Heart left ventricle (tissue), 13 donors: ENCODE measurements at regions not wholly inside any gene's neighbourhood (a gene's known extent, or its start where the extent isn't known, plus 50 kb on each side); places are given as distances from the start of the nearest gene placed in this dataset.

Experiments
- CTCF ChIP-seq, 12 donors: fragments of 200-600 bp; sonication (generic) in 4 of 12; IDR thresholded peaks; one replicate each; pipeline versions ENCODE4 v1.5.0 to v1.8.0; 2018 to 2022; ENCODE audit warnings: antibody characterized with exemption in 12 of 12, mild to moderate bottlenecking in 5 of 12
- POLR2A ChIP-seq, 2 donors: fragments of 450-650 bp; IDR thresholded peaks; one replicate each; pipeline ENCODE4 v1.6.1; 2017; ENCODE audit warnings: antibody characterized with exemption in 2 of 2, mild to moderate bottlenecking in 2 of 2, moderate library complexity in 2 of 2
- donor health status: ischemic (EF 13 %, LVEDD 7.1; RV severe dilation, severe dysfunction).
- donor health status: DM: no; HTN: yes; CAD: no.
- donor health status: DM: no; HTN: no; CAD: no.
- donor health status: ischemic (EF 25% LVEDD 6.9; RV normal size, moderate dysfunction).
- donor health status: ischemic (EF 25% LVEDD 5.7; RV mildly dilated, moderate dysfunction).
- donor health status: ischemic (EF 35%, LVEDD 5.7; RV mildly dilated, moderate dysfunction).
- donor health status: nonischemic (EF 11% LVEDD 7.7; RV severe dilation, severe dysfunction).
- donor health status: DM: yes; HTN: yes; CAD: no.
- donor health status: PGD.
- donor health status: ischemic (EF 29% LVEDD 5.4; RV normal size, mild dysfunction).
- donor health status: nonischemic (EF 23%, LVEDD 6.1; RV moderate dilation, normal function).

GRCh38 chr6:11662323-11662722 lies 116.3 kb downstream of the ADTRP start:
- TF ChIP-seq POLR2A (IDR thresholded peaks at IDR 0.05): no peak
- TF ChIP-seq CTCF (IDR thresholded peaks at IDR 0.05): no peak
